ENCODE measurements at regions not wholly inside any gene's neighbourhood (a gene's known extent, or its start where the extent isn't known, plus 50 kb on each side); places are given as distances from the start of the nearest gene placed in this dataset.

GRCh38 chr3:170784406-170784805 lies 85.6 kb downstream of the RPL22L1 start:
- no peak overlapping the region for H3K4me3 ChIP-seq (ENCODE audit: control extremely low read depth in 1 of 5, extremely low read depth in 1 of 5, insufficient read depth in 1 of 5, low read depth in 2 of 5, low read length in 4 of 5)
- peaks cover 0 to 4% (median 2%) of the 10 kb centered on the region in 4 experiments for H3K27me3 ChIP-seq (replicated peaks in 1 of 4; ENCODE audit: control extremely low read depth in 1 of 4, control insufficient read depth in 3 of 4, insufficient read depth in 4 of 4, low read length in 3 of 4)
- no CpG with 5 or more reads among the region's 2 CpGs for WGBS (ENCODE audit: insufficient coverage)
- no peaks in the 10 kb centered on the region for H3K36me3 ChIP-seq (replicated peaks in 1 of 2; ENCODE audit: control extremely low read depth in 1 of 2, control insufficient read depth in 1 of 2, extremely low read depth in 1 of 2, insufficient read depth in 2 of 2, low read length in 1 of 2)
- Mint-ChIP-seq H3K27ac (no peak overlapping the region), H3K9me3 (ENCODE audit: insufficient read depth) (no peaks in the 10 kb centered on the region), H3K4me1 (no peaks in the 10 kb centered on the region), H3K4me3 (no peak overlapping the region), H3K27me3 (peaks cover 48% of the 10 kb centered on the region)
- H4K20me1 ChIP-seq (ENCODE audit: control insufficient read depth, insufficient read depth, low read length, poor library complexity, severe bottlenecking) = no peaks in the 10 kb centered on the region
- no peaks in the 10 kb centered on the region for H3K79me2 ChIP-seq (ENCODE audit: control insufficient read depth, insufficient read depth, low read length)
- ChIA-PET CTCF (interaction anchor here (0.6 kb wide), 1 partner anchor 304 kb away, joined by 3 read pairs; no protein-coding TSS in a partner anchor), POLR2A (no interaction called here)
- no peak overlapping the region for H2AFZ ChIP-seq (ENCODE audit: insufficient read depth, low read depth, low read length, poor library complexity, severe bottlenecking)
- no peaks in the 10 kb centered on the region for H3K4me1 ChIP-seq (ENCODE audit: control insufficient read depth in 2 of 2, insufficient read depth in 2 of 2, low read length in 2 of 2)
- no peak overlapping the region for H3K4me2 ChIP-seq (replicated peaks; ENCODE audit: low read depth, low read length, poor library complexity, severe bottlenecking)
- H3K27ac ChIP-seq (ENCODE audit: low read length in 2 of 2) = no peak overlapping the region
- peaks cover 0 to 4% (median 0%) of the 10 kb centered on the region in 3 donors for H3K9me3 ChIP-seq (ENCODE audit: control extremely low read depth in 1 of 3, control insufficient read depth in 2 of 3, insufficient read depth in 1 of 3, low read length in 2 of 3)
- ATAC-seq (ENCODE audit: low read depth) (no peak), DNase-seq (no peak)
- no peak for TF ChIP-seq EZH2 (IDR thresholded peaks at IDR 0.05; ENCODE audit: borderline replicate concordance, insufficient read depth, low read depth, low read length, poor library complexity, severe bottlenecking)
- TF ChIP-seq CTCF (IDR thresholded peaks at IDR 0.05) = no peak
- intact Hi-C loops (cut with micrococcal nuclease) = no loop called here
- H3K9ac ChIP-seq (ENCODE audit: low read length) = no peak overlapping the region

GRCh38 chr3:170780955-170781354 lies 89.0 kb downstream of the RPL22L1 start:
- H3K79me2 ChIP-seq (ENCODE audit: control insufficient read depth, insufficient read depth, low read length) = no peaks in the 10 kb centered on the region
- H3K9me3 ChIP-seq (ENCODE audit: control extremely low read depth in 1 of 3, control insufficient read depth in 2 of 3, insufficient read depth in 1 of 3, low read length in 2 of 3) = peaks cover 0 to 3% (median 0%) of the 10 kb centered on the region in 3 donors
- H3K9ac ChIP-seq (ENCODE audit: low read length) = no peak overlapping the region
- Mint-ChIP-seq H3K9me3 (ENCODE audit: insufficient read depth) (no peaks in the 10 kb centered on the region), H3K27me3 (peaks cover 57% of the 10 kb centered on the region), H3K27ac (no peak overlapping the region), H3K4me1 (no peaks in the 10 kb centered on the region), H3K4me3 (no peak overlapping the region)
- intact Hi-C loops (cut with micrococcal nuclease) = no loop called here
- DNase-seq = no peak
- H3K27me3 ChIP-seq (replicated peaks in 1 of 4; ENCODE audit: control extremely low read depth in 1 of 4, control insufficient read depth in 3 of 4, insufficient read depth in 4 of 4, low read length in 3 of 4) = peaks cover 0 to 3% (median 3%) of the 10 kb centered on the region in 4 experiments
- ChIA-PET CTCF (interaction anchor here (1.4 kb wide), 1 partner anchor 31 kb away, joined by 3 read pairs; no protein-coding TSS in a partner anchor), POLR2A (no interaction called here)
- no peak overlapping the region for H3K4me2 ChIP-seq (replicated peaks; ENCODE audit: low read depth, low read length, poor library complexity, severe bottlenecking)
- no peak overlapping the region for H2AFZ ChIP-seq (ENCODE audit: insufficient read depth, low read depth, low read length, poor library complexity, severe bottlenecking)
- ATAC-seq (ENCODE audit: low read depth) = no peak
- H3K27ac ChIP-seq (ENCODE audit: low read length in 2 of 2) = no peak overlapping the region
- H3K4me3 ChIP-seq (ENCODE audit: control extremely low read depth in 1 of 5, extremely low read depth in 1 of 5, insufficient read depth in 1 of 5, low read depth in 2 of 5, low read length in 4 of 5) = no peak overlapping the region
- H3K36me3 ChIP-seq (replicated peaks in 1 of 2; ENCODE audit: control extremely low read depth in 1 of 2, control insufficient read depth in 1 of 2, extremely low read depth in 1 of 2, insufficient read depth in 2 of 2, low read length in 1 of 2) = no peaks in the 10 kb centered on the region
- H3K4me1 ChIP-seq (ENCODE audit: control insufficient read depth in 2 of 2, insufficient read depth in 2 of 2, low read length in 2 of 2) = no peaks in the 10 kb centered on the region
- no peaks in the 10 kb centered on the region for H4K20me1 ChIP-seq (ENCODE audit: control insufficient read depth, insufficient read depth, low read length, poor library complexity, severe bottlenecking)
- TF ChIP-seq CTCF (IDR thresholded peaks at IDR 0.05) (no peak), EZH2 (IDR thresholded peaks at IDR 0.05; ENCODE audit: borderline replicate concordance, insufficient read depth, low read depth, low read length, poor library complexity, severe bottlenecking) (no peak)
